NCI-H82 treated with DMSO at 0.1 percent for 48 hours (cell line): ENCODE measurements at regions not wholly inside any gene's neighbourhood (a gene's known extent, or its start where the extent isn't known, plus 50 kb on each side); places are given as distances from the start of the nearest gene placed in this dataset.

Source experiments
- DNase-seq: peaks from one replicate; lab custom pipeline; 2025; ENCODE audit not compliant: unreplicated experiment; lab: John Stamatoyannopoulos, UW

DNA sequence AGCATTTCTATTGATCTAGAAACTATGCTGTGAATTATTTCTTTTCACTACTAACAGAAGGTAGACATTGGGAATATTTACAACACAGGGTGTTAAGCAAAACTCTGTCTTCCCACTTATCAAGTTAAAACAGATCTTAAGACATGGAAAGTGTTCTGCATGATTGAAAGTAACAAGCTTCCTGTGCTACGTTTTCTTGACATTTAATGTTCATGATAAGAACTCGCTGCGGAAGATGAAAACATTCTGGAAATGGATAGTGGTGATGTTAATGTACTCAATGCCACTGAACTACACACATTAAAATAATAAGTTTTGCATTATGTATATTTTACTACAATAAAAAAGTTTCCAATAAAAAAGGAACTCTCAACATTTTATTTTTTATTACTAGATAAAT lies 74.4 kb upstream of the SCN7A start:
- DNase-seq = no peak

DNA sequence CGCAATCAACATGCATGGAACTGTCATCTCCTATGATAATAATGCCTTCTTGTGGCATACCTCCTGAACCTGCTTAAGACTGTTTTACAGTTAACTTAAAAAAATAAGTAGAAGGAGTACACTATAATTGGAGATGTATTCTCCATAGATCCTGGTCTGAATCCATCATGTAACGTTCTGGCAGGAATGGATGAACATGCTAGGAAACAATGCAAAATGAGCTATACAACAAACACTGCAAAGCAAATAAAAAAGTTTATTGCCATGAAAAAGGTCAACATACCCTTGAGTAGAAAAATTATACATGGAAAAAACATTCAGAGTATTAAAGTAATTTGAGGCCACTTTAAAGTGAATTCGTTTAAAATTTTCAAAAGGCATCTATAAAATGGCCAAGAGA lies 71.5 kb upstream of the SCN7A start:
- DNase-seq = no peak

DNA sequence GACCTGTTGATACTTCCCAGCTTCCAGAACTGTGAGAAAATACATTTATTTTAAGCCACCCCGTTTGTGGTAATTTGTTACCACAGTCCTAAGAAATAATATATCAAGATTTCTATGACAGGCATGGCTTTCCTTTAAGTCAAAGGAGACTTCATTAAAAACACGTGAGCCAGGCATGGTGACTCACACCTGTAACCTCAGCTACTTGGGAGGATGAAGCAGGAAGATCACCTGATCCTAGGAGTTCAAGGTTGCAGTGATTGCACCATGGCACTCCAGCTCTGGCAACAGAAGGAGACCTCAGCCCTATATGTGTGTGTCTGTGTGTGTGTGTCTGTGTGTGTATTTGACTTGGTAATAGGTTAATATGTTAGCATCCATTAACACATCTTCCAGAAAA lies 69.8 kb upstream of the SCN7A start:
- no peak for DNase-seq

DNA sequence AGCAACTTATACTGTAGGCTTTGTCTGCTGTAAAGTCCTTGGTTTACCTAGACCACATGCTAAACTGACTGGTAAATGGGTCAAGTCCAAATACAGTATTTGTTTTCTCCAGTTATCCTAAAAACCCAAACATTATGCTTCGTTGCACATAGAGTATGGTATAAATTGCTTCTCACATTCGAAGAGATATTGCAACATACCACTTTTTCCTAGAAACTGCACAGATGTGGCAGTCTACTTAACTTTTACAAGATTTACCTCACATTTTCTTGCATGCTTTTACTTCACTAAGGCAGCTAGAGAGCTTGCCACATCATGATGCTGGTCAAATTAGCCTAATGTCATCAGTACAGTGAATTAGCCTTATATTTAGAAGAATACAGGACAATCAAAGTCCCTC lies 66.0 kb upstream of the SCN7A start:
- no peak for DNase-seq

DNA sequence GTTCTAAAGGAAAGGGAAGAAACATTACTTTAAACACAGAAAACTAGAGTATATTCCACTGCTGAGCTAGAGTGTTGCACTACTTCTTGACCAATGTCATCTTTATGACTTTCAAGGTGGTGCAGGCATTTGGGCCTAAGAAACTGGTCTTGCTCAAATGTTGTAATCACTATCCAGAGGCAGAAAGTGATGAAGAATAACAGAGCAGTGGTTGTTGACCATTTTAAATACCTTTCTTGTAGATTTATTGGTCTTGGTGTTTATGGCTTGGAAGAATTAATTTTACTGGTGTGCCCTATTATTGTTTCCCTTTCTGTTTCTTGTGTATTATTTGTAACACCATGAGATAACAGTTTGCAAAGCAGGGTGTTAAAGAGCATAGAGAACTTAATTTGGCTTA lies 56.9 kb upstream of the SCN7A start:
- no peak for DNase-seq

DNA sequence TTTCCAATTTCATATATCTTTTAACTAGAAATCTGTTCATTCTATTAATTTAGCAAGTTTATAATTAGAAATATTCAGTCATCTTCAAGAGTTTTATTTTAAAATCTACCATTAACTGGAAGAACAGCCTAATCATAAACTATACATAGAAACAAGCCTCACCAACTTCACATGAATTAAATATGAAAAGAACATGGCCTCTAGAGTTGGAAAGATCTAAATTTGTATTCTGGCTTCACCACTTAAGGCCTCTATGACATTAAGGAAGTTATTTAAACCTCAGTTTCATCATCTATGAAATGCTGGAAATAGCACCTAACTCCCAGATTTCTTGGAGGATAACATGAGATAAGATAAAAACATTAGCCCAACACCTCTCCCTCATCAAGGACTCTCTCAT lies 51.4 kb upstream of the SCN7A start:
- DNase-seq = no peak
